ENCODE measurements at regions not wholly inside any gene's neighbourhood (a gene's known extent, or its start where the extent isn't known, plus 50 kb on each side); places are given as distances from the start of the nearest gene placed in this dataset.
"Not testable (repeated sequence)": the region's sequence is repeated elsewhere in the genome, so short reads cannot be mapped to it uniquely, and the experiment has no call there.

DNA sequence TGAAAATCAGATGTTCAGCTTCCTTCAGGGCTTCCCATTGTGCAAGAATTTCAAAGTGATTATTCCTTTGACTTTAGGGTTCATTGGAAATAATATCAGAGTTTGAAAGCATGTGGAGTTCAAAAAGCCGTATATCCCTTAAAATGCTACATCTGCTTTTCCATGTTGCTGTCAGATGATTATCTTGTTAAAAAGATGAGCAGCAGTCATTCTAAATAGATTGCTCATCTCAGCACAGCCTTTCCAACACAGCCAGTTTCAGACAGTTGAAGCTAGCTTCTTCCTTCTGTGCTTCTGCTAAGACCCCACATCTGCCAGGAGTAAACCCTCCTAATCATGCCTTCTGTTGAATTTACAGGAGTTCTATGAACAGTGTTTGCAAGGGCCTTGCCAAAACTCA, 204.4 kb upstream of the PTER start:
- no peak overlapping the region for H3K27ac ChIP-seq
- TF ChIP-seq ZFX (IDR thresholded peaks at IDR 0.05; ENCODE audit: borderline replicate concordance): no peak
- TF ChIP-seq, protein P1, sequence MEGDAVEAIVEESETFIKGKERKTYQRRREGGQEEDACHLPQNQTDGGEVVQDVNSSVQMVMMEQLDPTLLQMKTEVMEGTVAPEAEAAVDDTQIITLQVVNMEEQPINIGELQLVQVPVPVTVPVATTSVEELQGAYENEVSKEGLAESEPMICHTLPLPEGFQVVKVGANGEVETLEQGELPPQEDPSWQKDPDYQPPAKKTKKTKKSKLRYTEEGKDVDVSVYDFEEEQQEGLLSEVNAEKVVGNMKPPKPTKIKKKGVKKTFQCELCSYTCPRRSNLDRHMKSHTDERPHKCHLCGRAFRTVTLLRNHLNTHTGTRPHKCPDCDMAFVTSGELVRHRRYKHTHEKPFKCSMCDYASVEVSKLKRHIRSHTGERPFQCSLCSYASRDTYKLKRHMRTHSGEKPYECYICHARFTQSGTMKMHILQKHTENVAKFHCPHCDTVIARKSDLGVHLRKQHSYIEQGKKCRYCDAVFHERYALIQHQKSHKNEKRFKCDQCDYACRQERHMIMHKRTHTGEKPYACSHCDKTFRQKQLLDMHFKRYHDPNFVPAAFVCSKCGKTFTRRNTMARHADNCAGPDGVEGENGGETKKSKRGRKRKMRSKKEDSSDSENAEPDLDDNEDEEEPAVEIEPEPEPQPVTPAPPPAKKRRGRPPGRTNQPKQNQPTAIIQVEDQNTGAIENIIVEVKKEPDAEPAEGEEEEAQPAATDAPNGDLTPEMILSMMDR (IDR thresholded peaks at IDR 0.05): no peak

DNA sequence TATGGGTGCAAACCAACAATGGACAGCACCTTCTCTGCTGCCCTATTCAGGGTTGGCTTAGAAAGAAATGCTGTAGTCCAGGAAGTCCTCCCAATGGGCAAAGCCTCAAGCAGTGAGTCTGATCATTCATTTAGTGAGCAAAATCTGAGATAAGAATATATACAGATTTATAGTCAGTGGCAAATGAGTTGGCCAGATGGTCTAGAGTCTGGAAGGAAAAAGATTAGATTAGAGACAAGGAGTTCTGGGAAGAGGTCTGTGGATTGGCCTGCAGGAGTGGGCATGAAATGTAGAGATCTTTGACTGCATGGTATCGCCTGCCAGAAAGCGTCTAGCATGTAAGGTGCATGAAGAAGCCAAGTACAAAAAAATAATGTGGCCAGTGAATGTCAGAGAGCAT, 201.9 kb upstream of the PTER start:
- no peak overlapping the region for H3K27ac ChIP-seq
- TF ChIP-seq, protein P1 (IDR thresholded peaks at IDR 0.05): no peak
- TF ChIP-seq ZFX (IDR thresholded peaks at IDR 0.05; ENCODE audit: borderline replicate concordance): no peak

DNA sequence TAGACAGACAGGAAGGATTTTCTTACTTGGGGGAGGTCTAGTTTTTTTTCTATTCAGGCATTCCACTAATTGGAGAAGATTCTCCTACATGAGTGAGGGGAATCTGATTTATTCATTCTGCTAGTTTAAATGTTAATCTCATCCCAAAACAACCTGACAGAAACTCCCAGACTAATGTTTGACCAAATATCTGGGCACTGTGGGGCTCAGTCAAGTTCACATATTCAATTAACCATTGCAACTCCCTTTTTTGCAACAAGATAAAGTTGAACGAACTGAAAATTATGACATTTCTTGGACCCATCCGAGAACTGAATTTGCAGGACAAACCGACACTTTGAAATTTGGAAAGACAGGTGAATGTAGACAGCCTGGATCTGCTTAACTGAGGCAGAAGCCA, 194.4 kb upstream of the PTER start:
- H3K27ac ChIP-seq: no peak overlapping the region
- no peak for TF ChIP-seq ZFX (IDR thresholded peaks at IDR 0.05; ENCODE audit: borderline replicate concordance)
- TF ChIP-seq, protein P1 (IDR thresholded peaks at IDR 0.05): no peak

DNA sequence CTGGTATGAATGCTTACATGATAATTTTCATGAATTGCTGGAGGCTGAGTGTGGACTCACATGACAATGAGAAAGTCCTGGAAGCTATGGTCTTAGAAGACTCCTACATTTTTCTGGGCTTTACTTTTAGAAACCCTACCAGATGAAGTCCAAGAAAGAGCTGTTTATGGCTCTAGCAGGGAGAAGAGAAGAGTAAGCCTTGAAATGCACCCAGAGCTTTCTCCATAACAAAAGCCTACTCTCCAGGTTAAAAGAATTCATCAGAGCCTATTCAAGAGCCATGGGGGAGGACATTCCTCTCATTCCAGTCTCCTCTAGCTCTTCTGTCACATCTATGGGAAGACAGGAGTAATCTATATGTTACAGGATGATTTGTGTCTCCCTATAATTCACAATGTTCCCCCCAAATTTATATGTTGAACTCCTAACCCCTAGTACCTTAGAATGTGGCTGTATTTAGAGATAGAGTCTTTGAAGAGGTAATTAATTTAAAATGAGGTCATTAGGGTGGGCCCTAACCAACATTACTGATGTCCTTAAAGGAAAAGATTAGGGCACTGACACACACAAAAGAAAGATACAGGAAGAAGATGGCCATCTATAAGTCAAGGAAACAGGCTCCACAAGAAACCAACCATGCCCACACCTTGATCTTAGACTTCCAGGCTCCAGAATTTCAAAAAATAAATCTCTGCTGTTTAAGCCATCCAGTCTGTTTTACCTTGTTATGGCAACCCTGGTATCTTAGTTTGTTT, 193.8 kb upstream of the PTER start:
- TF ChIP-seq ZFX (IDR thresholded peaks at IDR 0.05; ENCODE audit: borderline replicate concordance): no peak
- TF ChIP-seq, protein P1 (IDR thresholded peaks at IDR 0.05): no peak

DNA sequence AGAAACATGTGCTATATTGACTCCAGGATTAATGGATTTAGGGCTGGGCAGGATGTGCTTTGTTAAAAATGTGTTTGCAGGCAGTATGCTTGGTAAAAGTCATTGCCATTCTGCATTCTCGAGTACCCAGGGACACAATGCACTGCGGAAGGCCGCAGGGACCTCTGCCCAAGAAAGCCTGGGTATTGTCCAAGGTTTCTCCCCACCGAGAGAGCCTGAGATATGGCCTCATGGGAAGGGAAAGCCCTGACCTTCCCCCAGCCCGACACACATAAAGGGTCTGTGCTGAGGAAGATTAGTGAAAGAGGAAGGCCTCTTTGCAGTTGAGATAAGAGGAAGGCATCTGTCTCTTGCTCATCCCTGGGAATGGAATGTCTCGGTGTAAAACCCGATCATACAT, 186.7 kb upstream of the PTER start:
- not testable (repeated sequence) for H3K27ac ChIP-seq

More for the DNA sequence above, 193.8 kb upstream of the PTER start:
- no peak overlapping the region for H3K27ac ChIP-seq

GRCh38 chr10:16256336-16256735, 180.5 kb upstream of the PTER start:
- no peak overlapping the region for H3K27ac ChIP-seq
- TF ChIP-seq, protein P1 (IDR thresholded peaks at IDR 0.05): no peak
- no peak for TF ChIP-seq ZFX (IDR thresholded peaks at IDR 0.05; ENCODE audit: borderline replicate concordance)

- no peak for TF ChIP-seq ZFX (IDR thresholded peaks at IDR 0.05; ENCODE audit: borderline replicate concordance)
- TF ChIP-seq, protein P1 (IDR thresholded peaks at IDR 0.05): no peak
- H3K27ac ChIP-seq: no peak overlapping the region
These were observed 178.3 kb upstream of the PTER start for GRCh38 chr10:16258291-16259040.

Data from 22Rv1 (cell line).